Activated gamma-delta T cell treated with anti-CD3 and anti-CD28 coated beads, Interleukin-2, amount 50 U/mL, for 16 hours (primary cell): ENCODE measurements at regions not wholly inside any gene's neighbourhood (a gene's known extent, or its start where the extent isn't known, plus 50 kb on each side); places are given as distances from the start of the nearest gene placed in this dataset.
"Not testable (repeated sequence)": the region's sequence is repeated elsewhere in the genome, so short reads cannot be mapped to it uniquely, and the experiment has no call there.

Experiments
- DNase-seq: peaks from one replicate; pipeline ENCODE4 v3.0.0-alpha.2; 2020; ENCODE audit warnings: low read depth

GRCh38 chr2:8606649-8607550 is 75.0 kb upstream of the ID2 start:
- DNase-seq = no peak

GRCh38 chr2:8607606-8608005 is 74.2 kb upstream of the ID2 start:
- DNase-seq = no peak

GRCh38 chr2:8608411-8608954 is 73.4 kb upstream of the ID2 start:
- DNase-seq = no peak

GRCh38 chr2:8609357-8609811 is 72.5 kb upstream of the ID2 start:
- no peak for DNase-seq

- not testable (repeated sequence) for DNase-seq
Observed at GRCh38 chr2:8610775-8611174, 71.1 kb upstream of the ID2 start.

GRCh38 chr2:8611246-8611645 is 70.6 kb upstream of the ID2 start:
- no peak for DNase-seq

GRCh38 chr2:8611700-8612099 is 70.2 kb upstream of the ID2 start:
- DNase-seq = no peak

GRCh38 chr2:8612734-8613179 is 69.1 kb upstream of the ID2 start:
- no peak for DNase-seq

- DNase-seq = not testable (repeated sequence)
Observed at GRCh38 chr2:8613207-8613999, 68.5 kb upstream of the ID2 start.

GRCh38 chr2:8614646-8615045 is 67.2 kb upstream of the ID2 start:
- DNase-seq = no peak

- DNase-seq = no peak
Observed at GRCh38 chr2:8615252-8615575, 66.6 kb upstream of the ID2 start.

- no peak for DNase-seq
Observed at GRCh38 chr2:8615576-8616281, 66.1 kb upstream of the ID2 start.

- DNase-seq = no peak
Observed at GRCh38 chr2:8617048-8617447, 64.8 kb upstream of the ID2 start.

GRCh38 chr2:8617590-8617989 is 64.3 kb upstream of the ID2 start:
- no peak for DNase-seq

GRCh38 chr2:8619071-8619470 is 62.8 kb upstream of the ID2 start:
- DNase-seq = no peak

GRCh38 chr2:8620611-8621382 is 61.1 kb upstream of the ID2 start:
- DNase-seq = no peak

GRCh38 chr2:8622199-8622911 is 59.5 kb upstream of the ID2 start:
- no peak for DNase-seq

- DNase-seq = no peak
Observed at GRCh38 chr2:8622924-8623465, 58.9 kb upstream of the ID2 start.

- no peak for DNase-seq
Observed at GRCh38 chr2:8623576-8623957, 58.3 kb upstream of the ID2 start.

GRCh38 chr2:8623958-8624591 is 57.8 kb upstream of the ID2 start:
- DNase-seq = no peak
